CD4-positive, alpha-beta T cell treated with Interleukin-17A for 1 hour (primary cell): ENCODE measurements at regions not wholly inside any gene's neighbourhood (a gene's known extent, or its start where the extent isn't known, plus 50 kb on each side); places are given as distances from the start of the nearest gene placed in this dataset.

ENCODE experiments used
- DNase-seq: peaks from one replicate; pipeline ENCODE4 v3.0.0-alpha.2; 2020

- no peak for DNase-seq
These were observed 191.4 kb upstream of the LEF1 start for GRCh38 chr4:108359986-108360681.

GRCh38 chr4:108359130-108359985 is 190.6 kb upstream of the LEF1 start:
- peak; percentile 63 for DNase-seq

GRCh38 chr4:108355902-108356535 is 187.3 kb upstream of the LEF1 start:
- no peak for DNase-seq

- peak; percentile 76 for DNase-seq
These were observed 186.6 kb upstream of the LEF1 start for GRCh38 chr4:108355186-108355901.

GRCh38 chr4:108352664-108353308 is 184.1 kb upstream of the LEF1 start:
- no peak for DNase-seq

- DNase-seq: no peak
These were observed 183.1 kb upstream of the LEF1 start for GRCh38 chr4:108351791-108352190.

- DNase-seq: no peak
These were observed 181.6 kb upstream of the LEF1 start for GRCh38 chr4:108350332-108350731.

GRCh38 chr4:108346818-108347210 is 178.1 kb upstream of the LEF1 start:
- DNase-seq: no peak

GRCh38 chr4:108345862-108346817 is 177.4 kb upstream of the LEF1 start:
- DNase-seq: no peak

- peak; percentile 60 for DNase-seq
These were observed 173.7 kb upstream of the LEF1 start for GRCh38 chr4:108342325-108342970.

GRCh38 chr4:108337923-108338322 is 169.2 kb upstream of the LEF1 start:
- DNase-seq: no peak

GRCh38 chr4:108336076-108336475 is 167.3 kb upstream of the LEF1 start:
- DNase-seq: no peak

GRCh38 chr4:108335081-108335480 is 166.3 kb upstream of the LEF1 start:
- no peak for DNase-seq

- DNase-seq: no peak
These were observed 165.3 kb upstream of the LEF1 start for GRCh38 chr4:108334031-108334430.

- no peak for DNase-seq
These were observed 164.7 kb upstream of the LEF1 start for GRCh38 chr4:108333353-108333942.

GRCh38 chr4:108331905-108332632 is 163.3 kb upstream of the LEF1 start:
- DNase-seq: no peak

- DNase-seq: no peak
These were observed 159.6 kb upstream of the LEF1 start for GRCh38 chr4:108328383-108328732.

GRCh38 chr4:108327642-108328382 is 159.1 kb upstream of the LEF1 start:
- DNase-seq: no peak

GRCh38 chr4:108325561-108325960 is 156.8 kb upstream of the LEF1 start:
- DNase-seq: no peak
